Neutrophil (primary cell): ENCODE measurements at regions not wholly inside any gene's neighbourhood (a gene's known extent, or its start where the extent isn't known, plus 50 kb on each side); places are given as distances from the start of the nearest gene placed in this dataset.

Experiments
- H3K27ac ChIP-seq: fragments of 200-600 bp; sonication (generic); 2 replicates; pipeline ENCODE4 v1.5.1; 2016; ENCODE audit warnings: mild to moderate bottlenecking, moderate library complexity
- H3K27me3 ChIP-seq: fragments of 200-600 bp; sonication (generic); 2 replicates; pipeline ENCODE4 v1.6.0; 2016; ENCODE audit warnings: mild to moderate bottlenecking
- H3K36me3 ChIP-seq: fragments of 200-600 bp; sonication (generic); 2 replicates; pipeline ENCODE4 v1.5.1; 2017
- H3K4me1 ChIP-seq, 2 experiments: fragments of 200-600 bp in 1 of 2; sonication (generic) in 1 of 2; 1 replicate in 1 of 2; 2 replicates in 1 of 2; pipeline versions ENCODE4 v1.5.1 to v1.6.1; 2013 to 2016; ENCODE audit warnings: low read depth in 1 of 2, low read length in 1 of 2, mild to moderate bottlenecking in 1 of 2, moderate library complexity in 1 of 2; ENCODE audit not compliant: control insufficient read depth in 1 of 2, insufficient read depth in 1 of 2
- H3K4me3 ChIP-seq, 2 experiments: fragments of 200-600 bp in 1 of 2; sonication (generic) in 1 of 2; 1 replicate in 1 of 2; 2 replicates in 1 of 2; pipeline ENCODE4 v1.5.1; 2013 to 2016; ENCODE audit warnings: low read depth in 1 of 2, low read length in 1 of 2, mild to moderate bottlenecking in 1 of 2, moderate library complexity in 1 of 2
- H3K9me3 ChIP-seq: fragments of 200-600 bp; sonication (generic); 2 replicates; pipeline ENCODE4 v1.5.1; 2016
- CTCF ChIP-seq: fragments of 200-600 bp; sonication (generic); IDR thresholded peaks from 2 replicates; pipeline ENCODE4 v1.5.1; 2016; ENCODE audit warnings: antibody characterized with exemption

GRCh38 chr1:234989019-234989418 lies 139.6 kb downstream of the TOMM20 start:
- no peaks in the 10 kb centered on the region for H3K27me3 ChIP-seq
- H3K4me3 ChIP-seq, result no peak overlapping the region
- no peak overlapping the region for H3K27ac ChIP-seq
- no peaks in the 10 kb centered on the region for H3K36me3 ChIP-seq
- peaks cover 22 to 29% of the 10 kb centered on the region in 2 experiments for H3K4me1 ChIP-seq
- no peak for TF ChIP-seq CTCF
- H3K9me3 ChIP-seq, result no peaks in the 10 kb centered on the region

GRCh38 chr1:234988536-234988935 lies 140.1 kb downstream of the TOMM20 start:
- TF ChIP-seq CTCF, result no peak
- Histone ChIP-seq H3K36me3 (no peaks in the 10 kb centered on the region), H3K27ac (no peak overlapping the region), H3K27me3 (no peaks in the 10 kb centered on the region), H3K4me1 (peaks cover 27 to 33% of the 10 kb centered on the region in 2 experiments), H3K4me3 (no peak overlapping the region), H3K9me3 (no peaks in the 10 kb centered on the region)

- no peak overlapping the region for H3K27ac ChIP-seq
- H3K27me3 ChIP-seq, result no peaks in the 10 kb centered on the region
- no peaks in the 10 kb centered on the region for H3K9me3 ChIP-seq
- H3K36me3 ChIP-seq, result no peaks in the 10 kb centered on the region
- no peak overlapping the region for H3K4me3 ChIP-seq
- H3K4me1 ChIP-seq, result peaks cover 31 to 37% of the 10 kb centered on the region in 2 experiments
- no peak for TF ChIP-seq CTCF
Observed at GRCh38 chr1:234988155-234988517, 140.5 kb downstream of the TOMM20 start.

- Histone ChIP-seq H3K4me1 (peaks cover 36 to 42% of the 10 kb centered on the region in 2 experiments), H3K27ac (peak overlapping the region; percentile 58), H3K9me3 (no peaks in the 10 kb centered on the region)
Observed at GRCh38 chr1:234987415-234988154, 141.1 kb downstream of the TOMM20 start.

GRCh38 chr1:234986750-234987414 lies 141.8 kb downstream of the TOMM20 start:
- Histone ChIP-seq H3K36me3 (no peaks in the 10 kb centered on the region), H3K27me3 (no peaks in the 10 kb centered on the region), H3K4me3 (no peak overlapping the region), H3K27ac (peak overlapping the region; percentile 58), H3K9me3 (no peaks in the 10 kb centered on the region), H3K4me1 (peaks cover 43 to 49% of the 10 kb centered on the region in 2 experiments)
- no peak for TF ChIP-seq CTCF

More at GRCh38 chr1:234987415-234988154, 141.1 kb downstream of the TOMM20 start:
- Histone ChIP-seq H3K27me3 (no peaks in the 10 kb centered on the region), H3K36me3 (no peaks in the 10 kb centered on the region), H3K4me3 (no peak overlapping the region)
- no peak for TF ChIP-seq CTCF
